Skin of body (tissue), 1 donor: ENCODE measurements at regions not wholly inside any gene's neighbourhood (a gene's known extent, or its start where the extent isn't known, plus 50 kb on each side); places are given as distances from the start of the nearest gene placed in this dataset.

Experiments
- DNase-seq: peaks from one replicate; lab custom pipeline; 2025; lab: John Stamatoyannopoulos, UW

DNA sequence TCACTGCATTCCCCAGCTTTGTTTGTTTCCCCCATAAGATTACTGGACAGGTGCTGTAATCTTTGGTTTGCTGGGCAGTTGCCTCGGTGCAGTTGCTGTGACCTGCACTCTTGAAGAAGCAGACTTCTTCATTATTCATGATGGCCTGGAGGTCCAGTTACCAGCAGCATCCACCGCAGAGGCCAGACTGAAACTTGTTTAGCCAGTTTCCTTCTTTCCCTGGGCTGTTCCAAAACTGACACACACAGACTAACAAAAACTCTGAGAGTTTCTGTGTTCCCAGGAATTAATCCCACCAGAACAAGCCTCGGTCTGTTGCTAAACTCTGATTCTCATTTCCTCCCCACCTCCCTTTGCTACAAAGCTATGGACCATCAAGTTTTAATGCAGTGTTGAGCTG is 144.1 kb downstream of the QRSL1 start:
- DNase-seq, result no peak

DNA sequence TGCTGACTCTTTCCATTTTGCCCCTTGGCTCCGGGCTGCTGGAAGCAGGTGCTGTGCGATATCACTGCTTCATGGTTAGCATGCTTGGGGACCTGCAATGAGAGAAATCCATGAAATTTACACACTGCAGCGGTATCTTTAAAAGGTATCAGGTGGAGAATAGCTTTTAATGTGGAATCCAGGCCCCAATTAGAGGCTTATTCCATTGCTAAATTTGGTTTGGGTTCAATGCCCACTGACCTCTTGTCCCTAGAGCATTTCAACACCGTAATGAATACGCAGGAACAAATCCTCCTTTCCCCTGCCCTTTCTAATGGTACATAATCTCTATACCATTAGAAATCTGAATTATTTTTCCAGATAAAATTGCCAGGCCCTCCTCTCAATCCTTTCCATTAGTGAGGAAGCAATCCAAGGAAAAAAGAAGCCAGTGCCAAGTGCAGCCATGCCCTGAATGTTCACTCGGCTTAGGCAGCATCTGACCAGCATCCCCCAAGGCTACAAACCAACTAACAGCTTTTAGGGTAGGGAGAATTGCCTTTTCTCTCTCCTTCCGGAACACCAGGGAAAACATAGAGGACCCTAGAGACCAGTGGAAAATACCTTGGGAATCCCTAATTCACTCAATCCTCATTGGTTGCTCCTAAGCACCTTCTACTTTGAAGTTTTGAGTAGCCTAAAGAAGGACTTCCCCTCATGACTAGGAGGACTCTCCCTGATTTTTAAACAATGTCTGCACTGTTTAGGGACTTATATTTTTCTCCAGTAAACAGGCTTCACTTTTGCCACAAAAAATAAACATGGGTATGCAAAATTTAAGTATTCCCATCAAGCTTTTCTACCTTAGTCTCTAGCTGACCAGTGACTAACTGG is 143.1 kb downstream of the QRSL1 start:
- no peak for DNase-seq

DNA sequence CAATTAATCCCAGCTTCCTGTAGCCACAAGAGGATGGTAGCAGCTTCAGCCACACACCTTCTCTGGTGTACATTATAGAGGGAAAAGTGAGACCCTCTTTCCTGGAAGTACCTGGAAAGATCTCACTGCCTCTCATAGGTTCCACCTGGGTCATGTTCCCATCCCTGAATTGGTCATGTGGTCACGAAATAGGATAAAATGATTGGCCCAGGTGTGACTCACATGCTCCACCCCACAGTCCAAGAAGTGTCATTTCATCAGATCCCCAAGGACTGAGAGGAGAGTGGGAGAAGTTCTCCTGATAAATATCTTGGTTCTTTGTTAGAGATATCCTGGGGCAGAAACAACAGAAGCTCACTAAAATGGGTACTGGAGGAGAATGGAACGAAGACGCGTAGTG is 142.4 kb downstream of the QRSL1 start:
- no peak for DNase-seq

DNA sequence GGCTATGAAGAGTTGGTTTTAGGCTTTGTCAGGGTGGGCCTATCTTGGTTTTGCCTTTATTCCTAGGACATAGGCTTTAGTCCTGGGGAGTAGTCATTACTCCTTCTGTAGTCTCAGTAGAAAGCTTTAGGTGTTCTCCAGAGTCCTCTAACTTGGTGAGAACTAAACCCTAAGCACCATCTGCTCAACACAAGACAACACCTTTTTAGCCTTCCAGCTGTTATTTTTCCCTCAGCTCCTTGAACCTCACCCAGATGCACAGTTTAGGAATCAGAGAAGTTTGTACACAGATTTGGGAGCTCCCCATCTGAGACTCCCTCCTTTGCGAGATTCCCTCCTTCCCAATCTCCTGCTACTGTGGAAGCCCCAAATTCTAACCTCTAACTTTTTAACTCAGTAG is 141.3 kb downstream of the QRSL1 start:
- no peak for DNase-seq

DNA sequence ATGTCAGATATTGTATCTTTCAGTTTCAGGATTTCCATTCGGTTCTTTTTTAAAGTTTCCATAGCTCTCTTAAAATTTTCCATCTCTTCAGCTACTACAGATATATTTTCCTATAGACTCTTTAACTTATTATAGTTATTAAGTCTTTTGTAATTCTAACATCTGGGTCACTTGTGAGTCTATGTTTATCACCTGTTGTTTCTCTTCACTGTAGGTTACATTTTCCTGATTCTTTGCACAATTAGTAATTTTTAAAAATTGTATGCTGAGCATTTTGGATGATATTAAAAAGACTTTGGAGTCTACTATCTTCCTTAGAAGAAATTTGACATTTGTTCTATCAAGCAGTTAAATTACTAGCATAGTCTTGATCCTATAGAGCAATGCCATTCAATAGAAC is 140.7 kb downstream of the QRSL1 start:
- no peak for DNase-seq

DNA sequence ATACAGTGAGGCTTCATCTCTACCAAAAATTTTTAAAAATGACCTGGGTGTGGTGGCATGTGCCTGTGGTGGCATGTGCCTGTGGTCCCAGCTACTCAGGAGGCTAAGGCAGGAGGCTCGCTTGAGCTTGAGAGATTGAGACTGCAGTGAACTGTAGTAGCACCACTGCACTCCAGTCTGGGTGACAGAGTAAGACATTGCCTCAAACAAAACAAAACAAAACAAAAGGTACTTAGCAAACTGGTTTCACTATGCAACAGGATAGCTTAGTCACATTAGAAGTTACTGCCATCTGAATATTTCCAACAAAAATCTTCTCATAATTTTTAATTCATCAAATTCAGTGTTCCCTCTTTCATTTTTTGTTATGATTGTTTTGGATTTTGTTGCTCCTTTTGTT is 137.9 kb downstream of the QRSL1 start:
- no peak for DNase-seq

DNA sequence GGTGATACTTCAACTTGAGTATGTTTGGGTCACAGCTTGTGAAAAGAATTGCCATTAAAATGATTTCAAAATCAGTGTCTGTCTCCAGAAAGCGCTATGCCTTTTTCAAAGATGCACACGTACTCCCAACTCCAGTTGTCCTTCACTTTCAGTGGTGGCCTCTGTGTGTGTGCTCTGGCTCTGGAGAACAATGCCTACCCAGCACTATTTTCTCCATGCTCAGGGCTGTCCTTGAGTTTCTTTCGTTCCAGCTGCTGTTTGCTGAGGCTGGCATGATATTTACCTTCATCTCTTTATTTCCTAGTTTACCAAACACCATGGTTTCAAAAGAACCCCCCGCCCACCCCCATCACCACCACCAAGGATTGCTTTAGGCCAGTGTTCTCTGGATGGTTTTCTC is 136.8 kb downstream of the QRSL1 start:
- no peak for DNase-seq

DNA sequence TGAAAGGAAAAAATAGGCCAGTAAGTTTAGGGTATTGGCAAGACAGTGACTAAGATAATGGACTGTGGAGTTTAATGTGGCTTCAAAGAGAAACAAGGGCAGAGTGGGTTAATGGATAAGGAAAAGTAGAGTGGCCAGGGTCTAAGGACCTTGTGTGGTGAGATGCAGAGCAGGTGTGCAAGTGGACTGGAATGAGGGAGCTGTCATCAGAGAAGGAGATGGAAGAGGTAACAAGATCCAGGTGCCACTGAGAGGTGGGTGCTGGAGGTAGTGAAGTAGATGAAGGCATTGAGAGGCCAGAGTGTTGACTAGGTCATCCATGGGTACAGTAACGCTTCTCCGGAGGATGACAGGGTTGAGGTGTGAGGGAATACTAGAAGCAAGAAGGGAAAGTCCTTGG is 136.1 kb downstream of the QRSL1 start:
- no peak for DNase-seq

DNA sequence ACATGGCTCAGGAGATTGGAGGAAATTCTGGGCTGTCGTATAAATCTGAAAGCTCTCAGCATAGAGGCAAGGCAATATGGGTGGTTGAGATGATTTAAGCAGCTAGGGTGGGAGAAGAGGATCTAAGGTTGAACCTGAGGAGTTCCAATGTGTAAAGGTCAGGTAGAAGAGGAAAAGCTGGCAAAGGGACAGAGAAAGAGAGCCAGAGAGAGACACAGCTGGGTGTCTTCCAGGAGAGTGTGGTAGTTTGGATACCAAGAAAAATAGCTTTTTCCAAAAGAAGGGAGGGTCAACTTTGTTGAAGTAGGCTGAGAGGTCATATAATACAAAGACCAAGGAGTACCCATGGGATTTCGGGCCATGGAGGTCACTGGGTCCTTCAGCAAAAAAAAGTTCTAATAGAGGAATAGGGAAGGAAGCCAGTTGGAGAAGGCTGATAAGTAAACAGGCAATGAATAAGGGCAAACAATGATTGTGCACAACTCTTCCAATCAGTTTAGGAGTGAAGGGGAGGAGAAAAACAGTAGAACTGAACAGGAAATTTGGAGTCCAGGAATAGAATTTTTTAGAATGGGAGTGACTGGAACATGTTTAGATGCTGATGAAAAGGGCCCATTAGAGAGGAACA is 135.1 kb downstream of the QRSL1 start:
- no peak for DNase-seq

DNA sequence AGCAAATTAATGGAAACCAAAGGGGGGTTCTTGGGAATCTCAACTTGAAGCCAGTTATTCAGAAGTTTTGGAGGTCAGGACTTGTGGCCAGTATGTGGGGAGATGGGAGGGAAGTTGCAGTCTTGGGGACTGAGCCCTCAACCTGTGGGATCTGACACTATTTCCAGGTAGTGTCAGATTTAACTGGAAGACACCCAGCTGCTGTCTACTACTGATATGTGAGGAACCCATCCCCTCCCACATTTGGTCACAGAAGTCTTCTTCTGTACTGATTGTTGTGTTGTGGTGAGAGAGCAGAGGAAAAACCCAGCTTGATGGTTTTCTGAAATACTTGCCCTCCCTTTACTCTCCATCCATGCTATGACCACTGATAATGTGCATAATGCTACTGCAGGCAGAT is 134.0 kb downstream of the QRSL1 start:
- DNase-seq, result no peak

DNA sequence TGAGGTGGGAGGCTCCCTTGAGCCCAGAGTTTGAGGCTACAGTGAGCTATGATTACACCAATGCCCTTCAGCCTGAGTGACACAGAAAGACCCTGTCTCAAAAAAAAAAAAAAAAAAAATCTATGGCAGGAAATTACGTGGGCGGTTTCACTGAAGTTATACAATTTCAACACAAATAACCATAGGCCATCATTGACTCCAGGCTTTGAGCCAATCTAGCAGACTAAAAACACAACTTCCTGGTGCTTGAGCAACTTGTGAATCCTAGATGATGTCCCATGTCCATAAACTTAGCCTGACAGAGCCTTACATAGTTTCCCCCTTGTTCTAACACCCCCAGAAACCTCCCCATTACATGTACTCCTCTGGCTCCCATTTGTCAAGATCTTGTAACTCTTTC is 131.8 kb downstream of the QRSL1 start:
- DNase-seq, result no peak

DNA sequence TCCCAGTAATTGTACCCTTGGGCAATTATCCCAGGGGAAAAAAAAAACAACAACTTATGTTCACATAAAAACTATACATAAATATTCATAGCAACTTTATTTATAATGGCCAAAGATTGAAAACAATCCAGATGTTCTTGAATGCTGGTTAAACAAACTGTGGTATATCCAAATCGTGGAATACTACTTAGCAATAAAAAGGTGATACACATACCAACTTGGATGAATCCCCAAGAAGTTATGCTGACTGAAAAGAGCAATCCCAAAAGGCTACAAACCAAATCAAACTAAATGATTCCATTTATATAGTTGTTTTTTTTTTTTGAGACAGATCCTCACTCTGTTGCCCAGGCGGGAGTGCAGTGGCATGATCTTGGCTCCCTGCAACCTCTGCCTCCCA is 129.7 kb downstream of the QRSL1 start:
- no peak for DNase-seq

DNA sequence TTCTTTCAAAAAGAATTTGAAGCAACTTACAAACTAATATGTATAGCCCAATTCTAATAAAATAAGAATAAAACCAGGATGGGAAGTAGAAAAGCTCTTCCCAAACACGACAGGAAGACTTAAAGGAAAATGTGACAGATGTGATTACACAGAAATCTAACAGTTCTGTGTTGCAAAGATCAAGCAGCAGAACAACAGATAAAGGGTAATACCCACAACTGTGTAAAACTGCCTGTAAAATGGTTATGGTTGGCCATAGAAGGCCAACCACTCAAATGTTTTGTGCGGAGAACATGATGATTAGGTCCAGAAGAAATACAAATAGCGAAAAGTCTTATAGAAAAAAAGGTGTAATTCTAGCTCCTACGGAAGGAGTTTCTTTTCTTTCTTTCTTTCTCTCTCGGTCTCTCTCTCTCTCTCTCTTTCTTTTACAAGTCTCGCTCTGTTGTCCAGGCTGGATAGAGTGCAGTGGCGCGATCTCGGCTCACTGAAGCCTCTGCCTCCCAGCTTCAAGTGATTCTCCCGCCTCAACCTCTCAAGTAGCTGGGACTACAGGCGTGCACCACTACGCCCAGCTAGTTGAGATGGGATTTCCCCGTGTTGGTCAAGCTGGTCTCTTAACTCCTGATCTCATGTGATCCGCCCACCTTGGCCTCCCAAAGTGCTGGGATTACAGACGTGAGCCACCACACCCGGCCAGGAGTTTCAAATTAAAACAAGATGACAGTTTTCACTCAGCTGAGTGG is 128.5 kb downstream of the QRSL1 start:
- DNase-seq, result no peak

DNA sequence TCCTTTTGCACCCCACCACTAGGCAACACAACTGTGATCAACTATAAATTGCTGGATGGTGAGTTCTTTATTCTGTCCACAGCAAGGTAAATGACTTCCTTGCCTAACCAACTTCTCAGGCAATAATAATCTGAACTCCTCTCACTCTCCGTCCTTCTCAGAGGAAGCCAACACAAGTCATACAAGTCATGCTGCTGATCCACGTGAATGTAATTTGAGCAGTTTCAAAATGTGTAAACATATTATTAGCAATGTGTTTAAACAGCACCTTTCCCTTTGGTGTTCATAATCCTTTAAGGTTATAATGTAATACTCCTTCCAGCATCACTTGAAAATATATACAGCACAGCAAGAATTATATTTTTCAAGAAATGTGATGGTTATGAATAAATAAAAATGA is 127.9 kb downstream of the QRSL1 start:
- DNase-seq, result no peak

DNA sequence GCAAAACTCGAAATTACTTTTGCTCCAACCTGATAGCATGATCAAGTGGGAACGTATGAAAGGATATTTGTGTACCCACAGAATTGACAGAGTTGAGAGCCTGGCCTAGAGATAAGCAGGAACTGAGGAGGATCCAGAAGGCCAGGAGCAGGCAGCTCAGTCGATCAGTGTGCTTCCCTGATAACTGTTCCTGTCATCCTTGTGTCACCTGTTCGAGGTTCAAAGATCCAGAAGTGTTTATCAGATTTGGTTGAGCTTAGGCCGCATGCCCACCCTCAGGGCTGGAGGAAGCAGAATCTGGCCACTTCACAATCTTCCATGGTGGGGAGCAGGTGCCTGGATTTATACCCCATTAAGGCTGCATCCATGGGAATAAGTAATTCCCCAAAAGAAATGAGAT is 124.8 kb downstream of the QRSL1 start:
- DNase-seq, result no peak

DNA sequence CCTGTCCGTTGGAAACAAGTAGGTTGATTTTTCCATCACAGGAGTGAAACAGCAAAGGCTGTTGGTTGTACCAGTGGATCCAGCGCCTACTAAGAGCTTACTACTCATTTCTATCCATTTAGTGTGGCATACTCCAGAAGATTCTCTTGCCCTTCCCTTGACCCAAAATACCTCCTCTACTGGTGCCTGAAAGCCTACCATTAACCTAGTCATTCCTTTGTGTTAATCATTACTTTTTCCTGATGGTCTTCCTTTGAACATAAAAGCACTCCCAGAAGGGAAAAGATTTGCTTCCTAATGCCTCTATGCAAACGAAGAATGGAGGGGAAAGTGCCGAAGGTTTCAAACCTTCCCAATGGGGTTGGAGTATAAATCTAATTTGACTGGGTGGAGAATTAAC is 123.3 kb downstream of the QRSL1 start:
- DNase-seq, result no peak

DNA sequence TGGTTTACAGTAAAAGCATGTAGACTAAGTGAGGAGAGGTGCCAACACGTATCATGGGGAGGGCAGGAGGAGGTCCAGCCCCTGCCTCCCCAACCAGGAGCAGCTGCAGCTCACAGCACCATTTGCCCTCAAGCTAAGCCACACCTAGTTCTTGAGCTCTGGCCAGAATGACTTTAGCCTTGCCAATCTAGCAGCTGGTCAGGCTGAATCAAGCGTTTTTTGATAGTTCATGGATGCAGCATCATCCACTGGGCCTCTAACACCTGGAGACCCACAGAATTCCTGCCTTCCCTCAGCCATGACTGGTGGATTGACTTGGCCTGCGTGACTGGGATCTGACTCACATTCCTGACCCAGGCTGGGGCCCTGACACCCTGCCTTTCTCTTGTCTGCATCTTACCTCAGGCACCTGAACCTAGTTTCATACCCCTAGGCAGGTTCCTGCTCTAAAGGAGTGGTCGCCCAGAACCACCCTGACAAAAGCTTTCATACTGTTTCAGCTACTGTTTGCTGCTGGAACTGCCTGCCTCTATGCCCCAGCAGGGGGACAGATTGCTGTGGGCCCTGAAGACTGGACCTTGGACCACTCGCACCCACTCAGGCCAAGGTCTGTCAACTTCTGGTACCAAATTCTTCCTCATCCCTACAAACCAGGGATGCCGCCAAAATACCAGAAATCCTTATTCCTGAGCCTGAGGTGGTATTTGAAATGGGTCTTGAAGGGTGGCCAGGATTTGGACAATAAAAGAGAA is 122.3 kb downstream of the QRSL1 start:
- DNase-seq, result no peak

DNA sequence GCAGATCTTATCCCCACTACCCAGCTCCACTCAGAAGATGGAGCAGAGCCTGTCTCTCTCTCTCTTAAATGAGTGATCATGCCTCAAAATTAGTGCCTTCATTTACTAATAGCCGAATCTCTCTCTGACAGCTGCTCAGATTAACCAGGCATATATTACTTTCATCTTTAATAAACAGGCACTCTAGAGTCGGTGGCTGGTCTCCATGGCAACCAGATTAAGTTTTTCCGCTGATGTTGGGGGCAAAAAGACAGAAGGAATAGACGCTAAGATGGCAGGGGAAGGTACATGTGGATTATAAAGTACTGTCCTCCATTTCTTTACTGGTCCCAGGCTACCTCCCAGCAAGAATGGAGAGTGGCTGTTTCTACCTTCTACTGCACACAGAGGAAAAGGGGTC is 121.6 kb downstream of the QRSL1 start:
- DNase-seq, result no peak

DNA sequence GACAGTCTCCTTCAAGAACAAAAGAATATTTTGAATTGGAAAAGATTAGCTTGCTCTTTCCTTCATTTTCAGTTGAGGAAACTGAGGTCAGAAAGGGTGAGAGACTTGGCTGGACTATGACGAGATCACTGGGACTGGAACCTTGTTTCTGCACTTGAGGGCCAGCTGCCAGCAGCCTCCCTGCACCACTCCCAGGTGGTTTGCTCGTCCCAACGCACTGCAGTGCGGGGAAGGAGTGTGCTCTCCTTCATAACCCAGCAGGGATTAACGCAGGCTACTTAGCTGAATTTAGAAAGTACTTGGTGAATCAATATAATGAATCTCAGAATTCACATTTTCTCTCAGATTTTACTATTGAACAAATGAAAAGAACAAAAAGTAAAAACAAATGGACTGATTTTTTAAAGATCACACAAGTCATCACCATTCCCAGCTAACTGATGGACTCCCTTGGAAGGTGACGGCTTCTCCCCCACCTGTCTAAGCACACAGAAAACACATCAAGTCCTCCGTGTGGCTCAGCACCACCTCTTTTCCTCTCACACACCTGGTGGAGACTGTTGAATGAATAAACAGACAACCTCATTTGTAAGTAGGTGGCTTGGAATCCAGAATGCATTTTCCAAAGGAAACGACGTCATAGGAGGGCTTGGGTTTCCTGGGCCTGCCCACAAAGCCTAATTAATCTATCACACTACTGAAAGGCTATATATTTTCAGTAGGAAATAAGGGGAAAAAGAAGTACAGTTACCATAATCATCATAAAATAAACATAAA is 121.0 kb downstream of the QRSL1 start:
- no peak for DNase-seq

DNA sequence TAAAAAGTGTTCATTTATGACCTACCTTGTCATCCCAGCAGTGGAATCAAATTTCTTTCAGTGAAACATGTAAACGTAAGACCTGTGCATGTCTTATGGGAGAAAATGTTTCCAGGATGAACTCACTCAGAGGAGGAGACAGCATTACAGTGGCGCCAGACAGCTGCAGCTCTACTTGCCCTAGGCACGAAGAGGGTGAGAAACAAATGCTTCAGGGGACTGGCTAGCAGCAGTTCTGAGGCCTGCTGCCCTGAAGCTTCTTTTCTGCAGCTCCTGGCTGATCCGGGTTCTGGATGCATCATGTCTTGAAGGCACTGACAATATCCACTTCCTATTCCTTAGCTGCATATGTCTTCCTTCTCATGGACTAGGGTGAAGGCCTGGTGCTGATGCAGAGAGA is 120.2 kb downstream of the QRSL1 start:
- DNase-seq, result no peak
